ENCODE measurements at regions not wholly inside any gene's neighbourhood (a gene's known extent, or its start where the extent isn't known, plus 50 kb on each side); places are given as distances from the start of the nearest gene placed in this dataset.

DNA sequence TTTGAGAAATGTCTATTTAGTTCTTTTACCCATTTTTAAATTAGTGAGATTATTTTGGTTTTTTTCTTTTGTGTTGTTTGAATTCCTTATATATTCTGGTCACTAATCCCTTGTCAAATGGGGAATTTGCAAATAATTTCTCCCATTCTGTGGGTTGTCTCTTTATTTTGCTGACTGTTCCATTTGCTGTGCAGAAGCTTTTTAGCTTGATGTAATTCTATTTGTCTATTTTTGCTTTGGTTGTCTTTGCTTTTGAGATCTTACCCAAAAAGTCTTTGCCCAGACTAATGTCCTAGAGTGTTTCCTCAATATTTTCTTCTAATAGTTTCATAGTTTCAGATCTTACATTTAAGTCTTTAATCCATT, 472.9 kb downstream of the TBL1XR1 start:
- no peak for DNase-seq (ENCODE audit: low read depth in 2 of 2)

DNA sequence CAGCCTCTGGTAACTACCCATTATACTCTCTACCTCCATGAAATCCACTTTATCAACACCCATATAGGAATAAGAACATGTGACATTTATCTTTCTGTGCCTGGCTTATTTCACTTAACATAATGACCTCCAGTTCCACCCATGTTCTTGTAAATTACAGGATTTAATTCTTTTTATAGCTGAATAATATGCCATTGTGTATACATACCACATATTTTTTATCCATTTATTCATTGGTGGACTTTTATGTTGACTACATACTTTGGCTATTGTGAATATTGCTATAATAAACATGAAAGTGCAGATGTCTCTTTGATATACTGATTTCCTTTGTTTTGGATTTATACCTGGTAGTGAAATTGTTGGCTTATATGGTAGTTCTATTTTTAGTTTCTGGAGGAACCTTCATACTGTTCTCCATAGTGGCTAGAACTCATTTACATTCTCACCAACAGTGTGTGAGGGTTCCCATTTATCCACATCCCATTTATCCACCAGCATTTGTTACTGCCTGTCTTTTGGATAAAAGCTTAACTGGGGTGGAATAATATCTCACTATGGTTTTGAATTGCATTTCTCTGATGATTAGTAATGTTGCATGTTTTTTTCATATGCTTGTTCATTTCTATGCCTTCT, 473.4 kb downstream of the TBL1XR1 start:
- DNase-seq (ENCODE audit: low read depth in 2 of 2) = no peak

DNA sequence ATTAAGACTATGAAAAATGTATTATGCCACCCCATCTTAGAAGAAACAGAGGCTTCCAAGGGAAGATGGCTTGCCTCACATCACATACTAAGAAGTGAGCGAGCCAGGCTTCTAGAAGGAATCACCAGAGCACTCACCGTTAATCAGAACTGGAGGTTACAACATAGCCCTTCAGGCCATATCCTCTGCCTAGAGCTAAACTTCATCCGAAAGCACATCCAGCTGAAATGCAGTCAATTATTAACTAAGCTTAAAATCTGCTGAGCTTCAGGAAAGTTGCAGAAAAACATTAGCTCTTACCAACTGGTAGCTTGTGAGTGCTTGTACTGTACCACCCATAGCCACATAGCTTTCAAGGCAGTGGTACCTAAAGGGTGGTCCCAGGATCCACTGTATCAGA, 483.2 kb downstream of the TBL1XR1 start:
- no peak for DNase-seq (ENCODE audit: low read depth in 2 of 2)

- DNase-seq (ENCODE audit: low read depth in 2 of 2) = no peak
These were observed 485.1 kb downstream of the TBL1XR1 start for GRCh38 chr3:176712191-176712590.

GRCh38 chr3:176699288-176699687, 498.0 kb downstream of the TBL1XR1 start:
- no peak for DNase-seq (ENCODE audit: low read depth in 2 of 2)

DNA sequence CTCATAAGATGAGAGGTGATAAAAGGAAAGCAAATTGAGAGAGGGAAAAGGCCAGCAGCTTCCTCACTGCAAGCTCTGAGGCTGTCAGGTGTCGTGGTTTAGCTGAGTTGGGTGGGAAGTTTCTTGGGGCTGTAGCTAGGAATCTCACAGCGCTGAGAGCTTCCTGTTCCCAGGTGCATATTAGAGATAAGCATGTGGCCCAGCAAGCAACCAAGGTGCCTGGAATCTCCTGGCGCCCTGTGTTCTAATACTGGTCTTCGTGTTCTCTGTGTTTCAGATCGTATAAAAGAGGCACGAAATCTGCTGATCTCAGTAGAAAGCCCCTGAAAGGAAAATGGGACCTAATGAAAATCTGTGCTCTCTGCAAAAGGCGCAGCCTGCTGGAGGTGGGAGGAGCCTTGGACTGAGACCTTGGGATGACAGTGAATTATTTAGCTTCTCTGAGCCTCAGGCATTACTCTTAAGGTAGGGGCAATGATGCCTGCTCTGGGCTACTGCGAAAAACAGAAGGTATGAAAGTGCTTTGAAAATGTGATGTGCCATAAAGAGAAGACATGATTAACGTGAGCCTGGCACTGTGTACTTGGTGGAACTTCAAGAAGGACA, 499.9 kb downstream of the TBL1XR1 start:
- DNase-seq (ENCODE audit: low read depth in 2 of 2) = no peak

GRCh38 chr3:176696816-176697215, 500.5 kb downstream of the TBL1XR1 start:
- DNase-seq (ENCODE audit: low read depth in 2 of 2) = no peak

DNA sequence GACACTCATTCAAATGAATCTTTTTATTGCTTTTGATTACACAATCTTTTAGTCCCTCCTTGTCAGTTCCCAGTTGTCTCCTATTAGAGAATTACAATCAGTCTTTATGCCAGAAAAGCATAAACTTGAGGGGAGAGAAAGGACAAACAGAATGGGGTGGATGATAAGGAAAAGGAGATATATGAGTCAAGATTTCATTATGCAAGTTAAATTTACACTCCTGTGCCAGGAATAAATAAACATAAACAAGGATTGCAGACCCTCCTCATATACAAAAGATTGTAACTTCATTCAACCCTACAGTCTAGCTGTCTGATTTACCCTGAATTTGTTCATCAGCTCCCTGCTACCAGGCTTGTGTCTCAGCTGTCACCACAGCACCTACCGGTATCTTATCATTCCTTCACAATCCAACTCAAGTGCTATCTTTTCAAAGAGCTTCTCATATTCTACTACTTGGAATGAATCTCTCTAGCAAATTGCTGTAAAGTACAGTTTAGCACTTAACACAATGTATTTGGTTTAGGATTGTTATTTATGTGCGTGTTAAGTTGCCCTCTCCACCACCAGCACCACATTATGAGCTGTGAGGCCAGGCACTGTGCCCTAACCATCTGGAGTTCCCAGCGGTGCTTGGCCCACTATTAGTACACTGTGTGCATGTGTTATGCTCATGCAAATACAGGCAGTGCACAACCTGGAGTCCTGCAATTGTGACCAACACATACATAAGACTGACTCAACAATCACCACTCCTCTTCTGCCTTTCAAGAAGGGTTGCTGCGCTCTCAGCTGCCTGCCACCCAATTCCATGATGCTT, 504.1 kb downstream of the TBL1XR1 start:
- DNase-seq (ENCODE audit: low read depth in 2 of 2) = no peak

DNA sequence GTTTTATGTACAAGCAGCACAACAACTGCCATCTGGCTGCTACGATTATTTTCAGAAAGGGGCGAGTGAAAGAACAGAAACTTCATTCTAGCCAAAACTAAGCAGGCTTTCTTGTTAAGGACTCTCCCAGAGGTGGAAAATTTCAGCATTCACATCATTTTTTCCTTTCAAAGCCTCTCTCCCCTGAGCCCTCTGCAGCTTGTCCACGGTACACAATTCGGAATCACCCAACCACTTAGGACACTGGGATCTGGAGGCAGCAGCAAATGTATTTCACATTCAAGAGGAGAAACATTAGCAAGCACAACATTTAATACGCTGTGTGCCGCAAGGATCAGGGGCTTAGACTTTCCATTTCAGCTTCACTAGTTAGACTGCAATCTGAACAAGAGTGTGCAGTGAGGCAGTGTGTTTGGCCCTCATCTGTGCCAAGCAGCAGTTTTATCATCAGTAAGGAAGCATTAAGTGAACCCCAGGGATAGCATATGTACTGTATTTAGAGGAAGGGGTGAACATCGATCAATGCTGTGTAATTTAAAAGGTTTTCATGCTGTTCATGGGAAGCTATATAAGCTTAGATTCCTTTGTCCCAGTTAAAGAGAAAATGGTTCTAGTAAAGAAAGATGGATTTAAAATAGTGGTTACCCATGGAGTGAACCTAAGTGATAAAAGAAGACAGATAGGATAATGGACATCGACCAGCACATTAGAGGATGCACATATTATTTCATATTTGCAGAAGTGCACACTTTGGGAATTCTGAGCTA, 504.9 kb downstream of the TBL1XR1 start:
- DNase-seq (ENCODE audit: low read depth in 2 of 2) = no peak

- no peak for DNase-seq (ENCODE audit: low read depth in 2 of 2)
These were observed 507.0 kb downstream of the TBL1XR1 start for GRCh38 chr3:176690083-176690869.

- no peak for DNase-seq (ENCODE audit: low read depth in 2 of 2)
These were observed 509.5 kb downstream of the TBL1XR1 start for GRCh38 chr3:176687754-176688153.

- DNase-seq (ENCODE audit: low read depth in 2 of 2) = no peak
These were observed 513.9 kb downstream of the TBL1XR1 start for GRCh38 chr3:176683382-176683781.

DNA sequence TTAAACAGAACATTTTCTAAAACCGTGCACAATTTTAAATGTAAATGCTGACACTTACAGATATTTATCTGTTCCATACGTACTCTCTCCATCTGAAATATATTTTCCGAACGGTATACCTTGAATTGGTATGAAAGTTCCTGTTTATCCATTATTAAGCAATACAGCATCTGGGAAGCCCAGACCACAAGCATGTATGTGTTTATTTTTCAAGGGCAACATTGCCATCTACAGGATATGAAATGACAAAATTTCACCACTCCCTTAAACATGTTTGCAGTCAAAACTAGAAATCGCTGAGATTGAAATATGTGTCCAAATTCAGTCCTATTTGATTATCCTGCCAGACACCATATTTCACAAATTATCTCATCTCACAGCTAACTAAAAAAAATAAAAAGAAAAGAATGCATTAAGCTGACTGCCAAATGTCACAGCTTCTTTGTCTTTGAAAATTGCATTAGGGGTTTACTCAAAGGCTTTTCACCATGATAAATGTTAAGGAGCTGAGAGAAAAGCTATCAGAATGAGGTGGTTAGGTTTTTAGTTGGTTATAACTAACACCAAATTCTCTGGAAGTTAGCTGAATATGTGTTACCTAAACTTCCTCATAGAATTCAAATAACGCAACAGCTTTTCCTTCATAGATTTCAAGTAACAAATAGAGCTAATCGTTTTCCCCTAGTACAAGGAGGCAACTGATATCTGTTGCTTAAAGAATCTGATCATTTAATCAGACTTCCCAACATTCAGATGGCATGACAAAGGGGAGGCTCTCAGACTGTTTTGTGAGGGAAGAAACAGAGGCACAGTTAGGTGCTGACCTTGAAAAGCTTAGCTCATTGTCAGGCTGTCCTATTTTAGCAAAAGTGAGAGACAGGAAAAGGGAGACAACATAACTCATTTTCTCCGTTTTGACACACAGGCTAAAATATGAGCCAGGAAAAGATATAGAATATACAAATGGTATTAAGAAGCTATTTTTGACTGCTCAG, 533.1 kb downstream of the TBL1XR1 start:
- DNase-seq (ENCODE audit: low read depth in 2 of 2) = peak; percentile 53 to 64

DNA sequence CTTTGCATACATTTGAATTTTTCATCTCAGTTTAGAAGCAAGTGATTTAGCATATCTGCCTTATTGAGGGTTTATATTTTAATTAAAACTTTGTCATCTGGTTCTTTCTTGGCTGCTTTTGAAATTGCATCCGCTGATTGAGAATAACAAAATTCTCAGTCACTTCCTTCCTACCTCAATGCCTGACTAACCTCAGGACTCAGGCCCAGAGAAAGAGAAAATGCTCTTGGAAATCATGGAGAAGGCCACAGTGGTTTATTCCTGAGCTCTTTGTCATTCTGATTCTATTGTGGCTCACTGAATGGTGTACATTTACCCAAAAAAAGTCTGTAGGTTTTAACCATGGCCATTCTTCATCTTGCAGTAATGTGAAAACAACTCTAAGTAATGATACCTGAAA, 533.9 kb downstream of the TBL1XR1 start:
- peak in 1 of 2 donors; percentile 30 for DNase-seq (ENCODE audit: low read depth in 2 of 2)

- peak; percentile 9 to 10 for DNase-seq (ENCODE audit: low read depth in 2 of 2)
These were observed 535.8 kb downstream of the TBL1XR1 start for GRCh38 chr3:176661432-176661964.

DNA sequence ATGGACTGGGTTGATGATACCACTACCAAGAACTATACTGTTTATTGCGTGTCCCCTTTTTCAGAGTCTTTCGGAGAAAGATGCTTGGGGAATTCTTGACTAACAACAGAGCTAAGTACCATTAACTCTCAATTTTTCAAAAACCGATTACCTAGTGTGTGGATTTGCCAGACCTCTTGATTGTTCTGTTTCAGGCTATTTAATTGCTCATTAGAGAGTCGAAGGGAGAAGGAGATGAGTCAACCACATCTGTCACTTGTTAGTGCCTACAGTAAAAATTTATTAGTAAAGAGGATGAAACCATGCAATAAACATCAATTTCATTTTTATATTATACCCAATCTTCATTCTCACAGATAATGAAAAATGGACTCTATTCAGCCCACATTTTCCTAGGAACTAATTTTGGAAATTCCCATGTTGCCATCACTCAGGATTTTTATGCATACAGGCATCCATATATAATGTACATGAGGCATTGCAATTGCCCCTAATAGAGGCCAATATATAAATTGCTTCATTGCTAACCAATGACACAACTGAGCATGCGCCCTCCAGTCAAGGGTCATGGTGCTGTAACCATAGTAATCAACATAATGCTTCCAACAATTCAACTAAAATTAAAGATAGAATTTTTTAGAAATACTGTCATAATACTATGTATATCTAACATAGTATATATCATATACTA, 541.7 kb downstream of the TBL1XR1 start:
- DNase-seq (ENCODE audit: low read depth in 2 of 2) = no peak

GRCh38 chr3:176651622-176652021, 545.7 kb downstream of the TBL1XR1 start:
- DNase-seq (ENCODE audit: low read depth in 2 of 2) = no peak

- no peak for DNase-seq (ENCODE audit: low read depth in 2 of 2)
These were observed 546.8 kb downstream of the TBL1XR1 start for GRCh38 chr3:176650478-176650877.

- no peak for DNase-seq (ENCODE audit: low read depth in 2 of 2)
These were observed 549.3 kb downstream of the TBL1XR1 start for GRCh38 chr3:176647987-176648386.

All from dermis microvascular lymphatic vessel endothelial cell (primary cell).